Fibroblast of lung (primary cell): ENCODE measurements at regions not wholly inside any gene's neighbourhood (a gene's known extent, or its start where the extent isn't known, plus 50 kb on each side); places are given as distances from the start of the nearest gene placed in this dataset.

Source experiments
- DNase-seq, 2 donors: peaks; one replicate each; pipeline versions ENCODE4 v3.0.0 to v3.0.0-alpha.2; 2010; ENCODE audit warnings: low read depth in 2 of 2
- H2AFZ ChIP-seq: 2 replicates; pipeline ENCODE4 v1.5.1; 2012; ENCODE audit warnings: low read length, control low read depth, inconsistent platforms
- H3K27ac ChIP-seq: 2 replicates; pipeline ENCODE4 v1.5.1; 2011; ENCODE audit warnings: low read length, control low read depth; ENCODE audit not compliant: insufficient read depth
- H3K27me3 ChIP-seq: 2 replicates; pipeline ENCODE4 v1.5.1; 2011; ENCODE audit warnings: mild to moderate bottlenecking, low read length; ENCODE audit not compliant: control insufficient read depth, insufficient read depth
- H3K36me3 ChIP-seq: 2 replicates; pipeline ENCODE4 v1.5.1; 2011; ENCODE audit warnings: low read length; ENCODE audit not compliant: control insufficient read depth, insufficient read depth
- H3K4me1 ChIP-seq: 2 replicates; pipeline ENCODE4 v1.5.1; 2011; ENCODE audit warnings: low read length; ENCODE audit not compliant: control insufficient read depth, insufficient read depth; ENCODE audit errors: extremely low read depth
- H3K4me2 ChIP-seq: 2 replicates; pipeline ENCODE4 v1.5.1; 2011; ENCODE audit warnings: low read length, control low read depth; ENCODE audit not compliant: insufficient read depth; ENCODE audit errors: extremely low read depth
- H3K4me3 ChIP-seq, 4 experiments: fragments of 200-600 bp in 1 of 4; sonication (generic) in 1 of 4; replicated peaks in 1 of 4; 2 replicates each; pipeline ENCODE4 v1.5.1; 2011 to 2016; ENCODE audit warnings: low read length in 4 of 4, low read depth in 3 of 4, mild to moderate bottlenecking in 3 of 4, control low read depth in 2 of 4, inconsistent platforms in 1 of 4, mixed read lengths in 1 of 4; ENCODE audit not compliant: insufficient read depth in 1 of 4; ENCODE audit errors: control extremely low read depth in 1 of 4
- H3K79me2 ChIP-seq: 2 replicates; pipeline ENCODE4 v1.5.1; 2012; ENCODE audit warnings: mild to moderate bottlenecking, low read length, inconsistent platforms; ENCODE audit not compliant: control insufficient read depth, insufficient read depth
- H3K9ac ChIP-seq: 2 replicates; pipeline ENCODE4 v1.5.1; 2011; ENCODE audit warnings: mild to moderate bottlenecking, low read length, control low read depth; ENCODE audit not compliant: insufficient read depth
- H3K9me3 ChIP-seq: 2 replicates; pipeline ENCODE4 v1.5.1; 2012; ENCODE audit warnings: low read depth, low read length; ENCODE audit not compliant: control insufficient read depth, insufficient read depth
- H4K20me1 ChIP-seq: 2 replicates; pipeline ENCODE4 v1.5.1; 2011; ENCODE audit warnings: low read length; ENCODE audit not compliant: control insufficient read depth, insufficient read depth; ENCODE audit errors: extremely low read depth
- EZH2 ChIP-seq: IDR thresholded peaks from 2 replicates; pipeline ENCODE4 v1.5.1; 2012; ENCODE audit warnings: low read length, control low read depth, mild to moderate bottlenecking; ENCODE audit errors: missing control alignments
- TF ChIP-seq, protein P1 (sequence below), 2 donors: IDR thresholded peaks in 1 of 2; conservative IDR thresholded peaks in 1 of 2; 1 replicate in 1 of 2; 2 replicates in 1 of 2; pipeline ENCODE4 v1.5.1; 2011 to 2012; ENCODE audit warnings: low read length in 2 of 2, control low read depth in 1 of 2, inconsistent platforms in 1 of 2, low read depth in 1 of 2, mild to moderate bottlenecking in 1 of 2

- Histone ChIP-seq H3K27me3 (no peaks in the 10 kb centered on the region), H3K36me3 (no peaks in the 10 kb centered on the region), H3K4me3 (no peak overlapping the region), H3K9ac (no peak overlapping the region), H4K20me1 (no peaks in the 10 kb centered on the region), H3K4me2 (no peak overlapping the region), H2AFZ (no peak overlapping the region), H3K27ac (no peak overlapping the region), H3K4me1 (no peaks in the 10 kb centered on the region), H3K79me2 (no peaks in the 10 kb centered on the region), H3K9me3 (no peaks in the 10 kb centered on the region)
- DNase-seq, result no peak
- TF ChIP-seq, protein P1, sequence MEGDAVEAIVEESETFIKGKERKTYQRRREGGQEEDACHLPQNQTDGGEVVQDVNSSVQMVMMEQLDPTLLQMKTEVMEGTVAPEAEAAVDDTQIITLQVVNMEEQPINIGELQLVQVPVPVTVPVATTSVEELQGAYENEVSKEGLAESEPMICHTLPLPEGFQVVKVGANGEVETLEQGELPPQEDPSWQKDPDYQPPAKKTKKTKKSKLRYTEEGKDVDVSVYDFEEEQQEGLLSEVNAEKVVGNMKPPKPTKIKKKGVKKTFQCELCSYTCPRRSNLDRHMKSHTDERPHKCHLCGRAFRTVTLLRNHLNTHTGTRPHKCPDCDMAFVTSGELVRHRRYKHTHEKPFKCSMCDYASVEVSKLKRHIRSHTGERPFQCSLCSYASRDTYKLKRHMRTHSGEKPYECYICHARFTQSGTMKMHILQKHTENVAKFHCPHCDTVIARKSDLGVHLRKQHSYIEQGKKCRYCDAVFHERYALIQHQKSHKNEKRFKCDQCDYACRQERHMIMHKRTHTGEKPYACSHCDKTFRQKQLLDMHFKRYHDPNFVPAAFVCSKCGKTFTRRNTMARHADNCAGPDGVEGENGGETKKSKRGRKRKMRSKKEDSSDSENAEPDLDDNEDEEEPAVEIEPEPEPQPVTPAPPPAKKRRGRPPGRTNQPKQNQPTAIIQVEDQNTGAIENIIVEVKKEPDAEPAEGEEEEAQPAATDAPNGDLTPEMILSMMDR (conservative IDR thresholded peaks at IDR 0.05 in 1 of 2, IDR thresholded peaks at IDR 0.05 in 1 of 2; ENCODE audit: low read depth in 1 of 2, low read length in 2 of 2), result no peak
- no peak for TF ChIP-seq EZH2
Measured at GRCh38 chr3:94206291-94206690, 143.4 kb downstream of the NSUN3 start.

GRCh38 chr3:94210256-94210655 lies 147.4 kb downstream of the NSUN3 start:
- no peak overlapping the region for H3K9ac ChIP-seq
- no peaks in the 10 kb centered on the region for H3K4me1 ChIP-seq
- no peaks in the 10 kb centered on the region for H4K20me1 ChIP-seq
- no peak for TF ChIP-seq EZH2
- TF ChIP-seq, protein P1 (conservative IDR thresholded peaks at IDR 0.05 in 1 of 2, IDR thresholded peaks at IDR 0.05 in 1 of 2; ENCODE audit: low read depth in 1 of 2, low read length in 2 of 2), result no peak
- H3K79me2 ChIP-seq, result no peaks in the 10 kb centered on the region
- H3K27me3 ChIP-seq, result no peaks in the 10 kb centered on the region
- H3K4me2 ChIP-seq, result no peak overlapping the region
- H3K36me3 ChIP-seq, result no peaks in the 10 kb centered on the region
- no peaks in the 10 kb centered on the region for H3K9me3 ChIP-seq
- H2AFZ ChIP-seq, result no peak overlapping the region
- no peak overlapping the region for H3K4me3 ChIP-seq
- DNase-seq, result no peak
- H3K27ac ChIP-seq, result no peak overlapping the region

- no peak overlapping the region for H3K9ac ChIP-seq
- no peaks in the 10 kb centered on the region for H3K27me3 ChIP-seq
- H2AFZ ChIP-seq, result no peak overlapping the region
- no peaks in the 10 kb centered on the region for H3K79me2 ChIP-seq
- H3K4me1 ChIP-seq, result no peaks in the 10 kb centered on the region
- H4K20me1 ChIP-seq, result no peaks in the 10 kb centered on the region
- no peak overlapping the region for H3K27ac ChIP-seq
- H3K4me2 ChIP-seq, result no peak overlapping the region
- TF ChIP-seq, protein P1 (conservative IDR thresholded peaks at IDR 0.05 in 1 of 2, IDR thresholded peaks at IDR 0.05 in 1 of 2; ENCODE audit: low read depth in 1 of 2, low read length in 2 of 2), result no peak
- no peak for TF ChIP-seq EZH2
- no peaks in the 10 kb centered on the region for H3K9me3 ChIP-seq
- no peak for DNase-seq
- H3K4me3 ChIP-seq, result no peak overlapping the region
- H3K36me3 ChIP-seq, result no peaks in the 10 kb centered on the region
Measured at GRCh38 chr3:94217406-94217805, 154.5 kb downstream of the NSUN3 start.
